GM18498 (cell line): ENCODE measurements at regions not wholly inside any gene's neighbourhood (a gene's known extent, or its start where the extent isn't known, plus 50 kb on each side); places are given as distances from the start of the nearest gene placed in this dataset.

Experiments used
- ATAC-seq: cut with Tn5 transposase; IDR thresholded peaks from one replicate; pipeline ENCODE4 v1.9.1; 2021; ENCODE audit warnings: mild to moderate bottlenecking, moderate library complexity; ENCODE audit not compliant: unreplicated experiment

DNA sequence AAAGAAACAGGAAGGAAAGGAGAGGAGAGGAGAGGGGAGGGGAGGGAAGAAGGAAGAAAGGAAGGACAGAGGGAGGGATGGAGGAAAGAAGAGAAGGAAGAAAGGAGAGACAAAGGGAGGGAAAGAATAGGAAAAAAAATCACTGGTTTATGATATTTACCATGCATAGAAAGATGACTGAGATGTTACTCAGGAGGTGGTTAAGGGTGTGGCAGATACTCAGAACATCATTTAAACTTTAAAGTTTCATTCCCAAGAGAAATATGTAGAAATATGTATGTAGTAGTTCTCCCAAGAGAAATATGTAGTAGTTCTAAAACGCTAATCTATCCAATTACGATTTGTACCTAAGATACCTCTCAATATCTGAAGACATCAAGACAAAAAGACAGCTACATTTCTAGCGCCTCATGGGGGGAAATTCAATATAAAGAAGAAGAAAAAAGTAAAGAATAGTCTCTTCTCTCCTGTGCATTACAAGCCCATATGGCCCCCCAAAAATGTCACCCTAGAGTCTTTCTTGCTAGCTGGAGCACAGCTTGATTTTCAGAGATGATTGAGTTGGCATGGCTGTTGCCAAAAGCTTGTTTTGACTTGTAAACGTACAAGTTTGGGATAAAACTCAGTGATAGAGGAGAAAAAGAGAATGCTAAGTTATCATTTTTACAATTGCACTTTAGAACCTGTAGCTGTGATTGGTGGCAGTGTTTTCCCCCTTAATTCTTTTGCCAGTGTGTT, 539.2 kb downstream of the CDH26 start:
- no peak for ATAC-seq

DNA sequence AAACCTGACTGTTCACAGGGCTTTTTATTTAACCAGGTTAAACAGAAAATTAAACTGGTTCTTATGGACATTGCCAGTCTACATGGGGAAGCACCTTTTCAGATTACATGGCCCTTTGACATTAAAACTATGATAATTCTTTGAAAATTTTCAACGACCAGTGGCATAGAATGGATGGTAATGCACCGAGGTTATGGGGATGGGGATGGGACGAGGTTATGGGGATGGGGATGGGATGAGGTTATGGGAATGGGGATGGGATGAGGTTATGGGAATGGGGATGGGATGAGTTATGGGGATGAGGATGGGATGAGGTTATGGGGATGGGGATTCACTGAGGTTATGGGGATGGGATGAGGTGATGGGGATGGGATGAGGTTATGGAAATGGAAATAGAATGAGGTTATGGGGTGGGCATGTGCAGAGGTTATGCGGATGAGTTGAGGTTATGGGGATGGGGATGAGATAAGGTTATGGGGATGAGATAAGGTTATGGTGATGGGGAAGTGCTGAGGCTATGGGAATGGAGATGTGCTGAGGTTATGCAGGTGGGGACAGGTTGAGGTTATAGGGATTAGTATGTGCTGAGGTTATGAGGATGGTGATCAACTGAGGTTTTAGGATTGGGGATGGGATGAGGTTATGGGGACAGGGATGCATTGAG, 541.9 kb downstream of the CDH26 start:
- ATAC-seq: no peak

DNA sequence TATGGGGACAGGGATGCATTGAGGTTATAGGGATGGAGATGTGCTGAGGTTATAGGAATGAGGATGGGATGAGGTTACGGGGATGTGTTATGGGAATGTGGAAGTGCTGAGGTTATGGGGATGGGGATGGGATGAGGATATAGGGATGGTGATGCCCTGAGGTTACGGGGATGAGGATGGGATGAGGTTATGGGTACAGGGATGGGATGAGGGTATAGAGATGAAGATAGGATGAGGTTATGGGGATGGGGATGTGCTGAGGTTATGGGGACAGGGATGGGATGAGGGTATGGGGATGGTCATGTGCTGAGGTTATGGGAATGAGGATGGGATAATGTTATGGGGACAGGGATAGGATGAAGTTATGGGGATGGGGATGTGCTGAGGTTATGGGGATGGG, 542.8 kb downstream of the CDH26 start:
- no peak for ATAC-seq

DNA sequence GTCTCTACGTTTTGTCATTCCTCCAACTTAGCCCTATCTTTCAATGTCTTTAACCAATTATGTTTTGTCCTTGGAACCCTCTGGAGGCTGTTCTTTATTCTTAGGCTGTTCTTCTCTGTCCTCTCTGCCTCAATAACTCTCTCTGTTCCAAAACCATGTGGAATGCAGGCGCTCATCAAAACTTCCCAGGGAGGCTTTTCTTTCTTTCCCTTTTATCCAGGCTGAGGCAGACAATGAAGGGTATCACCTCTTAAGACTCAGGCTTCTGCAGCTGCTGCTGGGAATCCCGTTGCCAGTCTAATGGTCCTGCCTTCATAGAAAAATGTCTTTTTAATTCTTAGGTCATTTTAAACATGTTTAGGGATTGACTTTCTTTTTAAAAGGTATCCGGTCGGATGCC, 544.7 kb downstream of the CDH26 start:
- no peak for ATAC-seq

DNA sequence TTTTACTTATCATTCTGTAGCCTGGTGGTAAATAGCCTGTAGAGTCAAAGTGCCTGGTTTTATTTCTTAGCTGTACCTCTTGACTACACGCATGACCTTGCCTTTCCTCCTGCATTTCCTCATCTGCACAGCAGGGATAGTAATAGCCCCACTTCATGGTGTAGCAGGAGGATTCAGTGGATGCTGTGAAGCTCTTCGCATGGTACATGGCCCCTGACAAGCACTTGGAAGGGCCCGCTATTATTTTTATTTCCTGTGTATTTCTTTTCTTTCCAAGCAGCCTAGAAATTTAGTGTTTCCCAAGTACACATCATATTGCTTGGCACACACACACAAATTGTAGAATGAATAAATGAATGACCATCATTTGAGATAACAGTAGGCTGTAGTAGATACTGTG, 547.2 kb downstream of the CDH26 start:
- ATAC-seq: no peak

DNA sequence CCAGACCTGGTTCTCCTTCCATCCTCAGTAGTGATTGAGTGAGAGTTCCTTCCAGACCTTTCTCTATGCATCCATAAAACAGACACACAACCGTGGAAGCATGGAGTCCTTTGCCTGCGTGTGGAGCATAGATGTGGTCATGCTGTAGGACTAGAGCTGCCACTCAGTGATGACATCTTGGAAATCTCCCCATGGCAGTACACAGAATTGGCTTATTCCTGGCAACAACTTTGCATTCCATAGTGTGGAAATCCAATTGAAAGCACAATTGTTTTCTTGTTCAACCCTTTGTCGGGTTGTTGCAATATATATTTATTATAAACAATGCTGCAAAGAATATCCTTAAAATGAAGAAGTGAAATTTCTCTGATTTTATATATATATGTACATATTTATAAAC, 547.8 kb downstream of the CDH26 start:
- ATAC-seq: no peak

DNA sequence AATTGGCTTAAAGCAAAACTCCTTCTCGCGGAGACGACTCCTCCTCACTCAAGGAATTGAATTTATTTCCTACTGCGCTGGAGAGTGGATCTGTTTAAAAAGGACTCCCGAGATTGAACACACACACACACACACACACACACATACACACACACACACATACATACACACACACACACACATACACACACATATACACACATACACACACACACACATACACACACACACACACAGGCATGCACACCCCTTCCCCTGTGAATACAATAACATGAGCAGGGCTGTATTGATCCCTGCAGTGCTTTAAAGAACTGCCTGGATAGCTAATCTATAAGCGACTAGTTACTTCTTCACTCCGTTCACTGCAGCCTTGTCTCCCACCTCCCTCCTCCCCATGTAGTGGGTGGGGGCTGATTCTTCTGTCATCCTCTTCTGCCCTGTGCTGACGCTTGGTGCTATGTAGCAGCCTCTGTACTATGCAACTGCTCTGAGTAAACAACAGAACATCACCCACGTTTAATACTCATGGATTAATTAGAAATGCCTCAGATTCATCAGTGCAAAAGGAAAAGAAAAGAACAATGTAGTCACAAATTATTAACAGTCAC, 549.0 kb downstream of the CDH26 start:
- no peak for ATAC-seq

DNA sequence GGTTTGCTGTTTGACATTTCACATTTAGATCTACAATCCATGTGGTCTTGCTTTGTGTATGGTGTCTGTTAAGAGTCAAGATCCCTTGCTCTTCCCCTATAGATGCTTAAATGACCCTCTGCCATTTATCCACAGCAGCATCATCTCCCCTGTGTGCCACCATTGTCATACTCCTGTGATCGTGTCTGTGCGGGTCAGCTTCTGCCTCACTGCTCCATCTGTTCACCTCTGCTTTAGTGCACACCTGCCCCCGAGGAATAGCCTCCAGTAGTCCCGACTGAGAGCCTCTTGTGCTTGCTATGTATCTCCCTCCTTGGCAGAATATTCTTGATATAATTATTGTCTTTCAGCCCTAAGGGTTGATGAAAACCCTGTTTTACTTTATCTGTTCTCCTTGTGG, 551.2 kb downstream of the CDH26 start:
- no peak for ATAC-seq

DNA sequence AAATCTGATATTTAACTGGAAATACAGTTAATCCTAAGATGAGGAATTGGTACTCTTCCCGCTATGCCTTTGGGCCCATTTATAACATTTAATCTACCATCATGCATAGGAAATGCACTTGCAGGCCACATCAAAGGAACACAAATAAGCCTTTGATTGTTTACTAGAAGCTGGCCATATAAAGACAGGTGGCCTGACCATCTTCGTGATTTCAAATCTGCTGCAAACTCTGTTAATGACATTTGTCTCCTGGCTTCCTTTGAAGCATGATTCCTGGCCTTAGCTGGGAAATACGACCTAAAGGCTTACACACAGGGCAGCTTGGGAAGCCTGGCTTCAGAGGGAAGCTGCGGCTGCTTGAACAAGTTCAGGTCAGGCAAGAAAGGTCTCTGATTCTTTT, 552.1 kb downstream of the CDH26 start:
- no peak for ATAC-seq

DNA sequence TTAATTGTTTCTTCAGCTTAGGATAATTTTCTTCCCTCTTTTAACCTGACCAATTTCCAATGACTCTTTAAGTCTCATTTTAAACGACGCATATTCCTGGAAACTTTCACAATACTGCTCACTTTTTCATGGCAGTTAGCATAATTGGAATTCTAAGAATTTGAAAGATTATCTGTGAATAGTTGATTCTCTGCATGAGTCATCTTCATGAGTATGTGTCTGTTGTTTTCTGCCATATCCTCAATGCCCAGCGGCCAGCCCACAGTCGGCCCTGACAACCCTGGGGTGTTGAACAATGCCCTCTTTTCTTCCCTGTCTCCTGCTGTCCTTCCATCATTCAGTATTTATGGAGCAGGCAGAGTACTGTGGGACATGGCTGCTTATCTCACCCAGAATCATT, 554.2 kb downstream of the CDH26 start:
- ATAC-seq: no peak

DNA sequence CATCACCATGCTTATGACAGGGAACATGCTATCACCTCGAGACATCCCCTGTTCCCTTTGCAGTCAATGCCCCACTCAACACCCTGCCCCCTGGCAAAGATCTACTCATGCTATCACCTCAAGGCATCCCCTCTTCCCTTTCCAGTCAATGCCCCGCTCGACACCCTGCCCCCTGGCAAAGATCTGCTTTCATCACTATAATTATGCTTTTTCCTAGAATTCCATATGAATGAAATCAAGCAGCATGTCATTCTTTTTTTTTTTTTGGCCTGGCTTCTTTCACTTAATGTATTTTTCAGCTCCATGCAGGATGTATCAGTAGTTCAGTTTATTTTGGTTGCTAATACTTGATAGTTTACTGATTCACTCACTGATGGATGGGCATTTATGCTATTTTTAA, 554.9 kb downstream of the CDH26 start:
- no peak for ATAC-seq

DNA sequence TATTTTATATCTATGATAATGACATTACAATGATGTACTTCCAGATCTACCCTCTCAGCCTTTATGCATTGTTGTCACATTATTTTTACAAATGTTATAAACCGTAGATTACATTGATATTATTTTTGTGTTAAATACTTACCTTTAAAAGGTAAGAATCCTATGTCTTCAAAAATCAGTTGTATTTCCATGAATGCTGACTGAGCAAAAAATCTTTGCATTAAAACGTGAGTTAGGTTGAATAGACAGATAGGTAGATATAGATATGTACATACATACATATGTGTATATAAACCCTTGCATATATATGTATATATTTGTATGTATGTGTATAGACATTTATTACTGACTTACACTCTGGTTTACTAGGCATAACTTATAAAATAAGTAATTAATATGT, 558.2 kb downstream of the CDH26 start:
- no peak for ATAC-seq

DNA sequence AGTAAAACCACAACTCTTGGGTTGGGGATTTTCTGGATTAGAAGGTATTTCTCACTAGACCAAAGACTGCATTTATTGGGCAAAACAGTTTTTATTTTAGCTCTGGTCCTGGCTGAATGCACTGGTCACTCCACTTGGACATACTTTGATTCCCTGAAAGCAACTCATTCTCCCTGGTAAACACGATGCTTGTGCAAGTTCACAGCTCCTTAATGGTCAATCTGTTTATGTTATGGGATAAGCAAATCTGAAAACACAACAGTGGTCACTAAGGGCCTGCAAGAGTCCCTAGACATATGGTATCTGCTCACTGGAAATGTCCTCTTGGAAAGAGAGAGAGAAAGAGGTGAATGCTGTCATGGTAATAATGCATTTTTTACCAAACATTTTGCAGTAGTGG, 559.8 kb downstream of the CDH26 start:
- ATAC-seq: no peak

DNA sequence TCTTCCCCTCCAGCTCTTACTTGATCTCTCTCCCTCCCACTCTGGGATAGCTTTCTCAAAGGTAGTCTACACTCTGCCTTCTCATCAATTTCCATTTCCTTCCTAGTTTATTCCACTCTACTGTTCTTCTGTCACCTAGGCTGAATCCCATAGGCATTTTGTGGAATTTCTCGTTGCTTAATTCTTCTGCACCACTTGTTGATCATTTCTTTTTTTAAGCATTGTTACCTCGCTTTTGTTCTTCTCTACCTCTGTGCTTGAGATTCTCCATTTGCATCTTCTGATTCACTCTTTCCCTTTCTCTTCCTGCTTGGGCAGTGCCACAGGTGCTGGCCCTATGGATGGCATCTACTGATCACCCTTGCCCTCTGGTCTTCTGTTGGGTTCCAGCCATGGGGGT, 567.2 kb downstream of the CDH26 start:
- no peak for ATAC-seq

DNA sequence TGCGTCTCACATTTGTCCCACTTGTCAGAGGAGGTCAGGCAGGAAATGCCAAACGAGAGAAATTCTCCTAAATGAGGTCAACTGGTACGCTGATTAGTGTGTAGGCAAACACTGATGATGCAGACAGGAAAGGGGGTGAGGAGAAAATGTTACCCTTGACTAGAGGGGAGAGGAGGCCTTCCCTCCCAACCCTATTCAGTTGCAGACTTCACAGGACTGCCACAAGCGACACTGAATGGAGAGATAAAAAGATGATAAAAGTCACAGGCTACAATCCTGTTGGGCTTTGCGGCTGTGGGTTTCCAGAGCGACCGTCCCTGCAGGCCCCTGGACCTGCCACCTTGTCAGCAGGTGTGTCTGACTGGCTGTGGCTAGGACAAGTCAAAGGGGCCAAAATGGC, 569.4 kb downstream of the CDH26 start:
- no peak for ATAC-seq

DNA sequence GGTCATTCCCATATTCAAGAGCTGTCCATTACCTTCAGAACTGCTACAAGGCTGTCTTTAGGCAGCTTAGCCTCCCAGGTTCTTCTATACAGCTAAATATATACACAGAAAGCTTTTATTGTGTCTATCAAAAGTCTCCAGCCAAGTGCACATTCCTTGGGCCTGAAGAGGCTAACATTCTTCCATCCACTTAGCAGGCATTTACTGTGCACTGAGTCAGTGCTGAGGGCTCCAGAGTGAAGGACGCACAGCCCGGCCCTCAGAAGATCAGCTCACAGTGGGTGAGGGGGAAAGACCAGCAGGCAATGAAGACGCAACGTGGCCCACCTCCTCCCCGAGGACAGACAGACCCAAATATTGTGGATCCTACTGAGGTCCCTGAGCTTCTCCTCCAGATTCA, 569.9 kb downstream of the CDH26 start:
- ATAC-seq: no peak

DNA sequence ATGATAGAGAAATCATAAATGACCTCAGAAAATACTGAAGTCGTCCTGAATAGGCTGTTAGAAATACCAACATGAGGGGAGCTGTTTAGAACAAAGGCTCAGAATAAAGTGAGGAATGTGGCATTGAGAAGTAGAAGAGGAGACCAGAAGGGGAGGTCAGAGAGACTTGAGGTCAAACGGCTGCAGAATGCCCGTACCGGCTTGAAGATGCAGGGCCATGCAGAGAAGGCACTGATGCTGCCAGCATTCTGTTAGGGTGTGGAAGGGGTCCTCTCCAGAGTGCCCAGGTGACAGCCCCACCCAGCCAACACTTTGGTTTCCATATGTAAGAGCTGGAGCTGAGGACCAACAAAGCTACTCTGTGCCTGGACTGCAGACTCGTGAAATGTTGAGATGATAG, 570.9 kb downstream of the CDH26 start:
- ATAC-seq: no peak

DNA sequence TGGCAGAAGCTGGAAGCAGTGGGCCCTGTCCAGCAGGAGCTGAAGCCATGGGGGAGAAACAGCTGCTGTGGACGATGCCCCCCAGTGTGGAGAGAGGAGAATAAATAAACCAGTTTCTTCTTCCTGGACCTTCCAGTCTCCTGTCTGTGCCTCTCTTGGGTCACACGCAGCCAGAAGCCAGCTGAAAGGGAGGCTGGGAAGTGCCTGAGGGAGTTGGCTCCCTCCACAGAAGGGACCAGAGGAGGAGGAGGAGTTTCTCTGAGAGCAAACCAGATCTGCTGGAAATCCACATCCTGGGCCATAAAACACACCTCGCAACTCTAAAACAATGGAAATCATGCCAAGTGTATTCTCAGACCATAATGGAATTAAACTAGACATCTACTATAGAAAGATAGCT, 577.0 kb downstream of the CDH26 start:
- no peak for ATAC-seq

DNA sequence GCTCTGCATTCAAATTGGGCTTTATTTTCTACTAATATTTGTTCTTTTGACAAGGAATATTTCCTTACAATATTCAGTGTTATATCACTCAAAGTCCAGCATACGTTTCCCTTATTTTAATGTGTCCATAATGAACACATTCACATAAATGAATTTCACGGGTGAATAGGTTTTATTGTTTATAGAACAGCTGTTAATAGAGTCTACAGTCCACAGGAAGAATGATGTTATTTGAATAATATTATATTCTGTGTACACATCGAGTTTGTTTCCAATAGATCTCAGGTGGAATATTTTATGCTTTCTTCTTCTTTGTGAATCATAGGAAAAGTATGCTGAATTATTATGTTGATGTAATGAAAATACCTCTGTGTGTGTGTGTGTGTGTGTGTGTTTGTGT, 582.4 kb downstream of the CDH26 start:
- no peak for ATAC-seq

DNA sequence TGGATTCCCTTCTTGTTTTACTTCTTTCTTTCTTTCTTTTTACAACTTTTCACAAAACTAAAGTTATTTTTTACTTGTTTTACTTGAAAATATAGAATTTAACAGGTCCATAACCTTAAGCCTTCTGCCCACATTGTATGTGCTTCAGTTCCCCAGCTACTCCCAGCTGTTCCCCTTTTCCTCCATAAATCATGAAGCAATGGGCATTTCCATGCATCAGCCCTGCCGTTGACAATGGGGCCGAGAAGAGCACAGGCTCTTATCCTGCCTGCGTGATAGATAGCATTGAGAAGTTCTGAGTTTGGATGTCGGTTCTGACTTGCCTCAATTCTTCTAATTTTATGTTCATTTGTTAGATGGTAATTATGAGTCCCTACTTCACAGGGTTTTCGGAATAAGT, 583.8 kb downstream of the CDH26 start:
- no peak for ATAC-seq

DNA sequence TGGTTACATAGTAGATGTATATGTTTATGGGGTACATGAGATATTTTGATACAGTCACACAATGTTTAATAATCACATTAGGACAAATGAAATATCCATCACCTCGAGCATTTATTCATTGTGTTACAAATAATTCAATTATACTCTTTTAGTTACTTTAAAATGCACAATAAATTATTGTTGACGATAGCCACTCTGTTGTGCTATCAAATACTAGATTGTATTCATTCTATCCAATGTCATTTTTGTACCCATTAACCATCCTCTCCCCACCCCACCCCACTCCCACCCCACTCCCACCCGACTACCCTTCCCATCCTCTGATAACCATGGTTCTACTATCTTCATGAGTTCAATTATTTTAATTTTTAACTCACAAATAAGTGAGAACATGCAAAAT, 585.4 kb downstream of the CDH26 start:
- ATAC-seq: no peak

DNA sequence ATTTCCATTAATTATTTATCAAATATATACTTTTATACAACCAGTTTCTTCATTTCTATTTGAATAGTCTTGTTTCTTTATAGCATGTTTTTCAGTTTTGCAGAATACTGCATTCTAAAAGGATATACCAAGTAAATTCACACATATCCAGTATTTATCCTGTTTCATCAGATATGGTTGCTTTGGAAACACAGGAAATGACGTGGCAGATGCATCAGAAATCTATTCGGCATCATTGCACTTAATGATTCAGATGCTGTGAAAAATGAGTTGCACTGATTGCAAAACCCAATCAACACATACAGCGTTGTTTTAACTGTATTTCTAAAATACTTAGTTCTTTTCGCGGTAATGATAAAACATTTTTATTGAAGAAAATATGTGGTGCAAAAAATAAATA, 594.9 kb downstream of the CDH26 start:
- no peak for ATAC-seq

DNA sequence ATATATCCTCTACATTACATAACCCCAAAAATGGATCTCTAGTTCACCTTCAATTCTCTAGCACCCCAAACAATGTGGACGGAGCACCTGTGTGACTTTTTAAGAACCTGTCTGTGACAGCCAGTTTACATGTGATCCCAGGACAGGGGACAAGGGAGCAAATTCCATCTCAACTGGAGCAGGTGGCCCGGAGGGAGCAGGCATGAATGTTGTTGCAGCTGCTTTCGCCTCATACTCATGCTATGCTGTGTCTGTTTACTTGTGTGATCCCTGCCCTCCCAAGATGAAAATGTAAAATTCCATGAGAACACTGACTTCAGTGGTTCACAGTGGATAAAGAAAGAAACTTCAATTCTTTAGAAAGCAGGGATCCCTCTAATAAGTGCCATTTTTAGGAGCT, 600.3 kb downstream of the CDH26 start:
- ATAC-seq: no peak
